HepG2 (cell line): ENCODE measurements at regions not wholly inside any gene's neighbourhood (a gene's known extent, or its start where the extent isn't known, plus 50 kb on each side); places are given as distances from the start of the nearest gene placed in this dataset.

Experiments used
- HNF4G ChIP-seq, 2 experiments: sonication (generic) in 1 of 2; formaldehyde crosslinking in 1 of 2; IDR thresholded peaks; 2 replicates each; pipeline versions ENCODE4 v1.4.0 to v1.6.1; 2011 to 2020; ENCODE audit warnings: borderline replicate concordance in 2 of 2, low read depth in 2 of 2, mild to moderate bottlenecking in 2 of 2, low read length in 1 of 2, missing genetic modification reagents in 1 of 2, moderate library complexity in 1 of 2
- POLR2A ChIP-seq, 2 experiments: IDR thresholded peaks; 2 replicates each; pipeline ENCODE4 v1.6.1; 2011; ENCODE audit warnings: low read depth in 2 of 2, low read length in 2 of 2, mild to moderate bottlenecking in 1 of 2, moderate library complexity in 1 of 2; ENCODE audit not compliant: insufficient read depth in 1 of 2
- TCF7L2 ChIP-seq: IDR thresholded peaks from 2 replicates; pipeline ENCODE4 v1.6.1; 2011; ENCODE audit warnings: mild to moderate bottlenecking, low read depth, low read length, moderate library complexity
- ZNF598 ChIP-seq: sonication (generic); formaldehyde crosslinking; IDR thresholded peaks from 2 replicates; pipeline ENCODE4 v1.5.1; 2020; ENCODE audit warnings: mild to moderate bottlenecking, missing genetic modification reagents, borderline replicate concordance
- ZNF652 ChIP-seq: IDR thresholded peaks from 2 replicates; pipeline ENCODE4 v1.6.1; 2016; ENCODE audit warnings: low read depth, borderline replicate concordance
- TF ChIP-seq, protein P1 (sequence below): sonication (generic); formaldehyde crosslinking; IDR thresholded peaks from 2 replicates; pipeline ENCODE4 v1.5.1; 2020; ENCODE audit warnings: missing genetic modification reagents, mild to moderate bottlenecking, borderline replicate concordance
- TF ChIP-seq, protein P2 (sequence below): sonication (generic); formaldehyde crosslinking; IDR thresholded peaks from 2 replicates; pipeline ENCODE4 v1.4.0; 2020; ENCODE audit warnings: missing genetic modification reagents, borderline replicate concordance
- TF ChIP-seq, protein P3 (sequence below): sonication (generic); formaldehyde crosslinking; IDR thresholded peaks from 2 replicates; pipeline ENCODE4 v1.4.0; 2020; ENCODE audit warnings: missing genetic modification reagents, borderline replicate concordance
- TF ChIP-seq, protein P4 (sequence below): sonication (generic); formaldehyde crosslinking; IDR thresholded peaks from 2 replicates; pipeline ENCODE4 v1.5.0; 2020; ENCODE audit warnings: mild to moderate bottlenecking, missing genetic modification reagents, moderate library complexity
- TF ChIP-seq, protein P5 (sequence below): sonication (generic); formaldehyde crosslinking; IDR thresholded peaks from 2 replicates; pipeline ENCODE4 v1.4.0; 2020; ENCODE audit warnings: low read depth, missing genetic modification reagents
- TF ChIP-seq, protein P6 (sequence below): sonication (generic); formaldehyde crosslinking; IDR thresholded peaks from 2 replicates; pipeline ENCODE4 v1.4.0; 2020; ENCODE audit warnings: missing genetic modification reagents

DNA sequence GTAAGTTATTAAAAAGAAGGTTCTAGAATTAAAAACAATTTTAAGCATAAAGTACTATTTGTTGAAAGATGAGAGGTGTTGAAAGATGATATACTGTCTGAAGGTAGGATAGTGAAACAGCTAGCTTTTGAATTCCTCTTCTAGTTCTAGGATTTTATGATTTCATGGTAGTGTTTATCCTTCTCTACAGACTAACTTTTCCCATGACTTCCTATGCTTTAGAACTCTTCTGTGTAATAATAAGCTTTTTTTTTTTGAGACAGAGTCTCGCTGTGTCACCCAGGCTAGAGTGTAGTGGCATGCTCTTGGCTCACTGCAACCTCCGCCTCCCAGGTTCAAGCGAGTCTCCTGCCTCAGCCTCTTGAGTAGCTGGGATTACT lies 96.0 kb upstream of the NUDT6 start:
- TF ChIP-seq, protein P1, sequence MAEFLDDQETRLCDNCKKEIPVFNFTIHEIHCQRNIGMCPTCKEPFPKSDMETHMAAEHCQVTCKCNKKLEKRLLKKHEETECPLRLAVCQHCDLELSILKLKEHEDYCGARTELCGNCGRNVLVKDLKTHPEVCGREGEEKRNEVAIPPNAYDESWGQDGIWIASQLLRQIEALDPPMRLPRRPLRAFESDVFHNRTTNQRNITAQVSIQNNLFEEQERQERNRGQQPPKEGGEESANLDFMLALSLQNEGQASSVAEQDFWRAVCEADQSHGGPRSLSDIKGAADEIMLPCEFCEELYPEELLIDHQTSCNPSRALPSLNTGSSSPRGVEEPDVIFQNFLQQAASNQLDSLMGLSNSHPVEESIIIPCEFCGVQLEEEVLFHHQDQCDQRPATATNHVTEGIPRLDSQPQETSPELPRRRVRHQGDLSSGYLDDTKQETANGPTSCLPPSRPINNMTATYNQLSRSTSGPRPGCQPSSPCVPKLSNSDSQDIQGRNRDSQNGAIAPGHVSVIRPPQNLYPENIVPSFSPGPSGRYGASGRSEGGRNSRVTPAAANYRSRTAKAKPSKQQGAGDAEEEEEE (CRISPR knock-in tag) = no peak
- TF ChIP-seq, protein P2, sequence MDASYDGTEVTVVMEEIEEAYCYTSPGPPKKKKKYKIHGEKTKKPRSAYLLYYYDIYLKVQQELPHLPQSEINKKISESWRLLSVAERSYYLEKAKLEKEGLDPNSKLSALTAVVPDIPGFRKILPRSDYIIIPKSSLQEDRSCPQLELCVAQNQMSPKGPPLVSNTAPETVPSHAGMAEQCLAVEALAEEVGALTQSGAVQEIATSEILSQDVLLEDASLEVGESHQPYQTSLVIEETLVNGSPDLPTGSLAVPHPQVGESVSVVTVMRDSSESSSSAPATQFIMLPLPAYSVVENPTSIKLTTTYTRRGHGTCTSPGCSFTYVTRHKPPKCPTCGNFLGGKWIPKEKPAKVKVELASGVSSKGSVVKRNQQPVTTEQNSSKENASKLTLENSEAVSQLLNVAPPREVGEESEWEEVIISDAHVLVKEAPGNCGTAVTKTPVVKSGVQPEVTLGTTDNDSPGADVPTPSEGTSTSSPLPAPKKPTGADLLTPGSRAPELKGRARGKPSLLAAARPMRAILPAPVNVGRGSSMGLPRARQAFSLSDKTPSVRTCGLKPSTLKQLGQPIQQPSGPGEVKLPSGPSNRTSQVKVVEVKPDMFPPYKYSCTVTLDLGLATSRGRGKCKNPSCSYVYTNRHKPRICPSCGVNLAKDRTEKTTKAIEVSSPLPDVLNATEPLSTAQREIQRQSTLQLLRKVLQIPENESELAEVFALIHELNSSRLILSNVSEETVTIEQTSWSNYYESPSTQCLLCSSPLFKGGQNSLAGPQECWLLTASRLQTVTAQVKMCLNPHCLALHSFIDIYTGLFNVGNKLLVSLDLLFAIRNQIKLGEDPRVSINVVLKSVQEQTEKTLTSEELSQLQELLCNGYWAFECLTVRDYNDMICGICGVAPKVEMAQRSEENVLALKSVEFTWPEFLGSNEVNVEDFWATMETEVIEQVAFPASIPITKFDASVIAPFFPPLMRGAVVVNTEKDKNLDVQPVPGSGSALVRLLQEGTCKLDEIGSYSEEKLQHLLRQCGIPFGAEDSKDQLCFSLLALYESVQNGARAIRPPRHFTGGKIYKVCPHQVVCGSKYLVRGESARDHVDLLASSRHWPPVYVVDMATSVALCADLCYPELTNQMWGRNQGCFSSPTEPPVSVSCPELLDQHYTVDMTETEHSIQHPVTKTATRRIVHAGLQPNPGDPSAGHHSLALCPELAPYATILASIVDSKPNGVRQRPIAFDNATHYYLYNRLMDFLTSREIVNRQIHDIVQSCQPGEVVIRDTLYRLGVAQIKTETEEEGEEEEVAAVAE = no peak
- TF ChIP-seq, protein P3, sequence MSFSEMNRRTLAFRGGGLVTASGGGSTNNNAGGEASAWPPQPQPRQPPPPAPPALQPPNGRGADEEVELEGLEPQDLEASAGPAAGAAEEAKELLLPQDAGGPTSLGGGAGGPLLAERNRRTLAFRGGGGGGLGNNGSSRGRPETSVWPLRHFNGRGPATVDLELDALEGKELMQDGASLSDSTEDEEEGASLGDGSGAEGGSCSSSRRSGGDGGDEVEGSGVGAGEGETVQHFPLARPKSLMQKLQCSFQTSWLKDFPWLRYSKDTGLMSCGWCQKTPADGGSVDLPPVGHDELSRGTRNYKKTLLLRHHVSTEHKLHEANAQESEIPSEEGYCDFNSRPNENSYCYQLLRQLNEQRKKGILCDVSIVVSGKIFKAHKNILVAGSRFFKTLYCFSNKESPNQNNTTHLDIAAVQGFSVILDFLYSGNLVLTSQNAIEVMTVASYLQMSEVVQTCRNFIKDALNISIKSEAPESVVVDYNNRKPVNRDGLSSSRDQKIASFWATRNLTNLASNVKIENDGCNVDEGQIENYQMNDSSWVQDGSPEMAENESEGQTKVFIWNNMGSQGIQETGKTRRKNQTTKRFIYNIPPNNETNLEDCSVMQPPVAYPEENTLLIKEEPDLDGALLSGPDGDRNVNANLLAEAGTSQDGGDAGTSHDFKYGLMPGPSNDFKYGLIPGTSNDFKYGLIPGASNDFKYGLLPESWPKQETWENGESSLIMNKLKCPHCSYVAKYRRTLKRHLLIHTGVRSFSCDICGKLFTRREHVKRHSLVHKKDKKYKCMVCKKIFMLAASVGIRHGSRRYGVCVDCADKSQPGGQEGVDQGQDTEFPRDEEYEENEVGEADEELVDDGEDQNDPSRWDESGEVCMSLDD (CRISPR knock-in tag) = no peak
- no peak for TF ChIP-seq ZNF598 (CRISPR knock-in tag)
- TF ChIP-seq TCF7L2 = no peak
- TF ChIP-seq, protein P4, sequence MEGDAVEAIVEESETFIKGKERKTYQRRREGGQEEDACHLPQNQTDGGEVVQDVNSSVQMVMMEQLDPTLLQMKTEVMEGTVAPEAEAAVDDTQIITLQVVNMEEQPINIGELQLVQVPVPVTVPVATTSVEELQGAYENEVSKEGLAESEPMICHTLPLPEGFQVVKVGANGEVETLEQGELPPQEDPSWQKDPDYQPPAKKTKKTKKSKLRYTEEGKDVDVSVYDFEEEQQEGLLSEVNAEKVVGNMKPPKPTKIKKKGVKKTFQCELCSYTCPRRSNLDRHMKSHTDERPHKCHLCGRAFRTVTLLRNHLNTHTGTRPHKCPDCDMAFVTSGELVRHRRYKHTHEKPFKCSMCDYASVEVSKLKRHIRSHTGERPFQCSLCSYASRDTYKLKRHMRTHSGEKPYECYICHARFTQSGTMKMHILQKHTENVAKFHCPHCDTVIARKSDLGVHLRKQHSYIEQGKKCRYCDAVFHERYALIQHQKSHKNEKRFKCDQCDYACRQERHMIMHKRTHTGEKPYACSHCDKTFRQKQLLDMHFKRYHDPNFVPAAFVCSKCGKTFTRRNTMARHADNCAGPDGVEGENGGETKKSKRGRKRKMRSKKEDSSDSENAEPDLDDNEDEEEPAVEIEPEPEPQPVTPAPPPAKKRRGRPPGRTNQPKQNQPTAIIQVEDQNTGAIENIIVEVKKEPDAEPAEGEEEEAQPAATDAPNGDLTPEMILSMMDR (CRISPR knock-in tag) = no peak
- TF ChIP-seq, protein P5, sequence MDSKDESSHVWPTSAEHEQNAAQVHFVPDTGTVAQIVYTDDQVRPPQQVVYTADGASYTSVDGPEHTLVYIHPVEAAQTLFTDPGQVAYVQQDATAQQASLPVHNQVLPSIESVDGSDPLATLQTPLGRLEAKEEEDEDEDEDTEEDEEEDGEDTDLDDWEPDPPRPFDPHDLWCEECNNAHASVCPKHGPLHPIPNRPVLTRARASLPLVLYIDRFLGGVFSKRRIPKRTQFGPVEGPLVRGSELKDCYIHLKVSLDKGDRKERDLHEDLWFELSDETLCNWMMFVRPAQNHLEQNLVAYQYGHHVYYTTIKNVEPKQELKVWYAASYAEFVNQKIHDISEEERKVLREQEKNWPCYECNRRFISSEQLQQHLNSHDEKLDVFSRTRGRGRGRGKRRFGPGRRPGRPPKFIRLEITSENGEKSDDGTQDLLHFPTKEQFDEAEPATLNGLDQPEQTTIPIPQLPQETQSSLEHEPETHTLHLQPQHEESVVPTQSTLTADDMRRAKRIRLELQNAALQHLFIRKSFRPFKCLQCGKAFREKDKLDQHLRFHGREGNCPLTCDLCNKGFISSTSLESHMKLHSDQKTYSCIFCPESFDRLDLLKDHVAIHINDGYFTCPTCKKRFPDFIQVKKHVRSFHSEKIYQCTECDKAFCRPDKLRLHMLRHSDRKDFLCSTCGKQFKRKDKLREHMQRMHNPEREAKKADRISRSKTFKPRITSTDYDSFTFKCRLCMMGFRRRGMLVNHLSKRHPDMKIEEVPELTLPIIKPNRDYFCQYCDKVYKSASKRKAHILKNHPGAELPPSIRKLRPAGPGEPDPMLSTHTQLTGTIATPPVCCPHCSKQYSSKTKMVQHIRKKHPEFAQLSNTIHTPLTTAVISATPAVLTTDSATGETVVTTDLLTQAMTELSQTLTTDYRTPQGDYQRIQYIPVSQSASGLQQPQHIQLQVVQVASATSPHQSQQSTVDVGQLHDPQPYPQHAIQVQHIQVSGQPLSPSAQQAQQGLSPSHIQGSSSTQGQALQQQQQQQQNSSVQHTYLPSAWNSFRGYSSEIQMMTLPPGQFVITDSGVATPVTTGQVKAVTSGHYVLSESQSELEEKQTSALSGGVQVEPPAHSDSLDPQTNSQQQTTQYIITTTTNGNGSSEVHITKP = no peak
- no peak for TF ChIP-seq POLR2A (IDR thresholded peaks at IDR 0.05; ENCODE audit: insufficient read depth in 1 of 2, low read depth in 2 of 2, low read length in 2 of 2)
- TF ChIP-seq HNF4G (IDR thresholded peaks at IDR 0.05; ENCODE audit: borderline replicate concordance, low read depth, low read length) = no peak
- no peak for TF ChIP-seq HNF4G (CRISPR knock-in tag; IDR thresholded peaks at IDR 0.05; ENCODE audit: borderline replicate concordance, low read depth)
- no peak for TF ChIP-seq ZNF652 (CRISPR knock-in tag)
- TF ChIP-seq, protein P6, sequence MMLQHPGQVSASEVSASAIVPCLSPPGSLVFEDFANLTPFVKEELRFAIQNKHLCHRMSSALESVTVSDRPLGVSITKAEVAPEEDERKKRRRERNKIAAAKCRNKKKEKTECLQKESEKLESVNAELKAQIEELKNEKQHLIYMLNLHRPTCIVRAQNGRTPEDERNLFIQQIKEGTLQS (CRISPR knock-in tag) = no peak
